DOHH2 (cell line): ENCODE measurements at regions not wholly inside any gene's neighbourhood (a gene's known extent, or its start where the extent isn't known, plus 50 kb on each side); places are given as distances from the start of the nearest gene placed in this dataset.

ENCODE experiments used
- H3F3A ChIP-seq: fragments of 200-600 bp; sonication (generic), shearing (Covaris generic); 2 replicates; pipeline ENCODE4 v1.6.0; 2016; ENCODE audit warnings: antibody characterized with exemption, mild to moderate bottlenecking; ENCODE audit not compliant: control insufficient read depth, insufficient read depth
- H3K27ac ChIP-seq: fragments of 200-600 bp; sonication (generic); 2 replicates; pipeline ENCODE4 v1.5.1; 2014; ENCODE audit warnings: low read depth, mild to moderate bottlenecking, low read length, moderate library complexity
- H3K27me3 ChIP-seq: fragments of 200-600 bp; sonication (generic); 2 replicates; pipeline ENCODE4 v1.6.1; 2014; ENCODE audit warnings: mild to moderate bottlenecking, low read length, mixed read lengths; ENCODE audit not compliant: control insufficient read depth
- H3K36me3 ChIP-seq: fragments of 200-600 bp; sonication (generic); 2 replicates; pipeline ENCODE4 v1.6.1; 2014; ENCODE audit warnings: mild to moderate bottlenecking, low read length, moderate library complexity, mixed read lengths; ENCODE audit not compliant: control insufficient read depth
- H3K4me1 ChIP-seq: fragments of 200-600 bp; sonication (generic); 2 replicates; pipeline ENCODE4 v1.6.1; 2014; ENCODE audit warnings: mild to moderate bottlenecking, low read length, mixed read lengths; ENCODE audit not compliant: control insufficient read depth
- H3K4me2 ChIP-seq: fragments of 200-600 bp; sonication (generic); 2 replicates; pipeline ENCODE4 v1.6.0; 2014; ENCODE audit warnings: mild to moderate bottlenecking, low read length, moderate library complexity
- H3K4me3 ChIP-seq: fragments of 200-600 bp; sonication (generic); 2 replicates; pipeline ENCODE4 v1.5.1; 2014; ENCODE audit warnings: mild to moderate bottlenecking, low read length, mixed read lengths
- H3K79me2 ChIP-seq: fragments of 200-600 bp; sonication (generic); 2 replicates; pipeline ENCODE4 v1.6.1; 2014; ENCODE audit warnings: mild to moderate bottlenecking, low read length, mixed read lengths; ENCODE audit not compliant: control insufficient read depth
- H3K9me2 ChIP-seq: fragments of 200-600 bp; sonication (generic); replicated peaks from 2 replicates; pipeline ENCODE4 v1.6.1; 2014; ENCODE audit warnings: mild to moderate bottlenecking, low read length, mixed read lengths; ENCODE audit not compliant: control insufficient read depth
- H3K9me3 ChIP-seq: fragments of 200-600 bp; sonication (generic); 2 replicates; pipeline ENCODE4 v1.6.1; 2014; ENCODE audit warnings: antibody characterized with exemption, low read length, mixed read lengths; ENCODE audit not compliant: control insufficient read depth, insufficient read depth
- H4K20me1 ChIP-seq: fragments of 200-600 bp; sonication (generic); 2 replicates; pipeline ENCODE4 v1.6.0; 2014; ENCODE audit warnings: low read depth, mild to moderate bottlenecking, antibody characterized with exemption, low read length, moderate library complexity; ENCODE audit not compliant: control insufficient read depth, insufficient read depth
- CTCF ChIP-seq: fragments of 200-600 bp; sonication (generic); IDR thresholded peaks from one replicate; pipeline ENCODE4 v1.5.1; 2014; ENCODE audit warnings: antibody characterized with exemption, mild to moderate bottlenecking, low read depth, low read length; ENCODE audit not compliant: poor library complexity, severe bottlenecking
- EZH2phosphoT487 ChIP-seq: fragments of 200-600 bp; sonication (generic); IDR thresholded peaks from 2 replicates; pipeline ENCODE4 v1.6.1; 2017; ENCODE audit warnings: borderline replicate concordance, mild to moderate bottlenecking, antibody characterized with exemption, low read length, moderate library complexity, mixed read lengths

DNA sequence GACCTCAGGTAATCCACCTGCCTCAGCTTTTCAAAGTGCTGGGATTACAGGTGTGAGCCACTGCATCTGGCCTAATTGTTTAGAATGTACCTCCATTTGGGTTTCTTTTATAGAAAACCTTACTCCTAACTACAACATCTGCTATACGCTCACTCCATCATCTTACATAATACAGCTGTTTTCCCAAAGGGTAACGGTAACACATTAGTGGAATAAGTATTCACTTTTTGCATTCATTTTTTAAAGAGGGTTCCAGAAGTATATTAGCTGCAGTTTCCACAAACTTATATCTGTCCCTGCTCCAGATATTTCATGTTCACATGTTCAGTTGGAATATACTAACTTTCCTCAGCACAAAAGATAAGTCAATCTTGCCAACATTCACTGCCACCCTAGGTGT is 640.1 kb upstream of the FSHR start:
- Histone ChIP-seq H3F3A (no peaks in the 10 kb centered on the region), H3K4me2 (no peak overlapping the region), H3K4me3 (no peak overlapping the region), H3K9me2 (no peaks in the 10 kb centered on the region), H3K36me3 (no peaks in the 10 kb centered on the region), H3K27ac (no peak overlapping the region), H3K4me1 (no peaks in the 10 kb centered on the region), H4K20me1 (no peaks in the 10 kb centered on the region), H3K79me2 (no peaks in the 10 kb centered on the region), H3K9me3 (no peaks in the 10 kb centered on the region), H3K27me3 (no peaks in the 10 kb centered on the region)
- TF ChIP-seq EZH2phosphoT487, result no peak
- no peak for TF ChIP-seq CTCF

GRCh38 chr2:49788300-49788699 is 634.0 kb upstream of the FSHR start:
- Histone ChIP-seq H3K9me2 (no peaks in the 10 kb centered on the region), H3K9me3 (no peaks in the 10 kb centered on the region), H4K20me1 (no peaks in the 10 kb centered on the region), H3K27me3 (no peaks in the 10 kb centered on the region), H3K36me3 (no peaks in the 10 kb centered on the region), H3K4me2 (no peak overlapping the region), H3F3A (no peaks in the 10 kb centered on the region), H3K27ac (no peak overlapping the region), H3K4me3 (no peak overlapping the region), H3K79me2 (no peaks in the 10 kb centered on the region), H3K4me1 (no peaks in the 10 kb centered on the region)
- no peak for TF ChIP-seq CTCF
- TF ChIP-seq EZH2phosphoT487, result no peak

DNA sequence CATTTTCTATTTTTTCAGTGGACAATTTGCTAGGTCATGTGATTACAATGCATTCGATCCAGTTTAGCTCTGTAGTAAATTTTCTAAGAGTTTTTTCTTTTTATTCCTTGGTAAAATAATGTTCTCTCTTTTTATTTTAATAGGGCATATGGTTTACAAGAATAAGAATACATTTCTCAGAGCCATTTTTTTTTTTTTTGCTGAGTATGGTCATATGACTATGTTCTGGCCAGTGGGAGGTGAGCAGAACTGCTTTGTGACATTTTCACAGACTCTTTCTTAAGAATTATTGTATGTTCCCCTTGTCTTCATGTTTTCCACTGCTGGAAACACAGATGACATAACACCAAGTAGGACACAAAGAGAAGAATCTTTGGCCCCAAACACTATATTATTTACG is 626.6 kb upstream of the FSHR start:
- no peaks in the 10 kb centered on the region for H3K9me2 ChIP-seq
- H3F3A ChIP-seq, result no peaks in the 10 kb centered on the region

More for the DNA sequence above, 626.6 kb upstream of the FSHR start:
- H3K79me2 ChIP-seq, result no peaks in the 10 kb centered on the region
- H3K36me3 ChIP-seq, result no peaks in the 10 kb centered on the region
- no peaks in the 10 kb centered on the region for H3K4me1 ChIP-seq
- H4K20me1 ChIP-seq, result no peaks in the 10 kb centered on the region
- H3K27ac ChIP-seq, result no peak overlapping the region
- H3K9me3 ChIP-seq, result no peaks in the 10 kb centered on the region
- no peak overlapping the region for H3K4me2 ChIP-seq
- H3K4me3 ChIP-seq, result no peak overlapping the region
- TF ChIP-seq CTCF (no peak), EZH2phosphoT487 (no peak)
- H3K27me3 ChIP-seq, result no peaks in the 10 kb centered on the region
